IMR-90 (cell line): ENCODE measurements at regions not wholly inside any gene's neighbourhood (a gene's known extent, or its start where the extent isn't known, plus 50 kb on each side); places are given as distances from the start of the nearest gene placed in this dataset.

Experiments used
- ATAC-seq: fragments of 200-7000 bp; cut with Tn5 transposase; 2 replicates; pipeline ENCODE4 v1.9.1; 2020; ENCODE audit warnings: low read depth, mild to moderate bottlenecking, moderate library complexity
- BruUV-seq: library from RNA; stranded (reverse); fragments of 400-500 nt; replicated peaks from 2 replicates; lab custom pipeline; 2021; lab: Mats Ljungman, UMichigan
- CTCF ChIA-PET: fragments of 300-600 bp; formaldehyde crosslinking; extraction: SDS; loops from one replicate; lab custom pipeline; 2021; ENCODE audit warnings: antibody characterized with exemption; lab: Yijun Ruan, JAX
- POLR2A ChIA-PET: fragments of 300-600 bp; sonication (Branson Sonifier 250); formaldehyde crosslinking; loops from one replicate; lab custom pipeline; 2022; ENCODE audit warnings: antibody characterized with exemption; ENCODE audit not compliant: unreplicated experiment; lab: Charles Lee
- DNase-seq: peaks from one replicate; pipeline ENCODE4 v3.0.0; 2013
- H2AFZ ChIP-seq: replicated peaks from 2 replicates; pipeline ENCODE3; 2013; ENCODE audit warnings: low read length, mild to moderate bottlenecking; ENCODE audit not compliant: poor library complexity
- H2AK5ac ChIP-seq: 2 replicates; pipeline ENCODE4 v1.6.1; 2013; ENCODE audit warnings: low read depth, low read length, inconsistent platforms
- H2AK9ac ChIP-seq: replicated peaks from 2 replicates; pipeline ENCODE3; 2013; ENCODE audit warnings: mild to moderate bottlenecking, low read depth, low read length, moderate library complexity; ENCODE audit not compliant: poor library complexity
- H2BK120ac ChIP-seq: 2 replicates; pipeline ENCODE4 v1.6.1; 2013; ENCODE audit warnings: low read depth, low read length, inconsistent platforms
- H2BK15ac ChIP-seq: 3 replicates; pipeline ENCODE4 v1.6.1; 2013; ENCODE audit warnings: low read depth, low read length, inconsistent platforms
- H2BK20ac ChIP-seq: 2 replicates; pipeline ENCODE4 v1.6.1; 2013; ENCODE audit warnings: low read depth, mild to moderate bottlenecking, inconsistent platforms, low read length, moderate library complexity
- H2BK5ac ChIP-seq: 2 replicates; pipeline ENCODE4 v1.6.1; 2013; ENCODE audit warnings: mild to moderate bottlenecking, low read depth, low read length, inconsistent platforms; ENCODE audit not compliant: poor library complexity, severe bottlenecking
- H3K14ac ChIP-seq: replicated peaks from 2 replicates; pipeline ENCODE4 v1.6.1; 2013; ENCODE audit warnings: low read depth, low read length, inconsistent platforms
- H3K18ac ChIP-seq: 2 replicates; pipeline ENCODE4 v1.6.1; 2013; ENCODE audit warnings: low read depth, low read length, control low read depth
- H3K23ac ChIP-seq: 2 replicates; pipeline ENCODE4 v1.6.1; 2013; ENCODE audit warnings: low read depth, low read length, inconsistent platforms
- H3K27ac ChIP-seq: 2 replicates; pipeline ENCODE4 v1.5.1; 2013; ENCODE audit warnings: mild to moderate bottlenecking, control low read depth, low read length; ENCODE audit not compliant: insufficient read depth
- H3K27me3 ChIP-seq: 2 replicates; pipeline ENCODE4 v1.6.1; 2013; ENCODE audit warnings: low read length; ENCODE audit not compliant: control insufficient read depth, insufficient read depth
- H3K36me3 ChIP-seq: 2 replicates; pipeline ENCODE4 v1.6.1; 2013; ENCODE audit warnings: low read length, mixed read lengths; ENCODE audit not compliant: control insufficient read depth, insufficient read depth
- H3K4ac ChIP-seq: 2 replicates; pipeline ENCODE4 v1.6.1; 2013; ENCODE audit warnings: low read depth, low read length, inconsistent platforms
- H3K4me1 ChIP-seq: 2 replicates; pipeline ENCODE4 v1.6.1; 2013; ENCODE audit warnings: low read length, mixed read lengths; ENCODE audit not compliant: control insufficient read depth, insufficient read depth
- H3K4me2 ChIP-seq: 2 replicates; pipeline ENCODE4 v1.6.1; 2013; ENCODE audit warnings: low read depth, mild to moderate bottlenecking, control low read depth, low read length, moderate library complexity
- H3K4me3 ChIP-seq: 2 replicates; pipeline ENCODE4 v1.5.1; 2013; ENCODE audit warnings: low read depth, mild to moderate bottlenecking, control low read depth, low read length, moderate library complexity; ENCODE audit not compliant: insufficient read depth
- H3K56ac ChIP-seq: 2 replicates; pipeline ENCODE4 v1.6.1; 2013; ENCODE audit warnings: low read length, inconsistent platforms; ENCODE audit not compliant: insufficient read depth; ENCODE audit errors: extremely low read depth
- H3K79me1 ChIP-seq, 2 experiments: 2 replicates each; pipeline ENCODE4 v1.6.1; 2013; ENCODE audit warnings: low read length in 2 of 2, inconsistent platforms in 1 of 2, low read depth in 1 of 2
- H3K9ac ChIP-seq: 2 replicates; pipeline ENCODE4 v1.6.1; 2013; ENCODE audit warnings: low read depth, low read length, control low read depth
- H3K9me1 ChIP-seq: 2 replicates; pipeline ENCODE4 v1.6.1; 2013; ENCODE audit warnings: low read length, inconsistent platforms; ENCODE audit not compliant: insufficient read depth
- H3K9me3 ChIP-seq: 2 replicates; pipeline ENCODE4 v1.6.1; 2013; ENCODE audit warnings: low read length; ENCODE audit not compliant: control insufficient read depth, insufficient read depth
- H4K20me1 ChIP-seq: 2 replicates; pipeline ENCODE4 v1.6.1; 2013; ENCODE audit warnings: low read length, inconsistent platforms; ENCODE audit not compliant: insufficient read depth
- H4K5ac ChIP-seq: 2 replicates; pipeline ENCODE4 v1.6.1; 2013; ENCODE audit warnings: mild to moderate bottlenecking, low read depth, low read length, control low read depth
- H4K8ac ChIP-seq, 2 experiments: 2 replicates each; pipeline ENCODE4 v1.6.1; 2013; ENCODE audit warnings: low read depth in 2 of 2, low read length in 2 of 2, control low read depth in 1 of 2, inconsistent platforms in 1 of 2
- H4K91ac ChIP-seq: 2 replicates; pipeline ENCODE4 v1.6.1; 2013; ENCODE audit warnings: low read depth, low read length, inconsistent platforms; ENCODE audit not compliant: insufficient read depth
- FOS ChIP-seq: fragments of 150-350 bp; IDR thresholded peaks from 2 replicates; pipeline ENCODE4 v1.6.1; 2016; ENCODE audit warnings: low read depth, low read length
- MAFK ChIP-seq: IDR thresholded peaks from 2 replicates; pipeline ENCODE4 v1.6.1; 2012; ENCODE audit warnings: low read depth, low read length, improper control_type of control experiment
- MAZ ChIP-seq: IDR thresholded peaks from 2 replicates; pipeline ENCODE4 v1.6.1; 2012; ENCODE audit warnings: low read depth, mild to moderate bottlenecking, low read length, improper control_type of control experiment, moderate library complexity, borderline replicate concordance
- WGBS, 2 experiments: methylation state at CpG; one replicate each; pipeline versions ENCODE4 v1.1.5 to v1.1.7; 2013; ENCODE audit warnings: missing lambda C conversion rate in 2 of 2; ENCODE audit not compliant: insufficient read length in 1 of 2; ENCODE audit errors: extremely low coverage in 2 of 2; 5-methylcytosine and 5-hydroxymethylcytosine counted together
- dilution Hi-C: fragments of 300-500 bp; cut with HindIII; formaldehyde crosslinking; loops from one replicate; pipeline ENCODE4 v1.14.3; 2018; ENCODE audit warnings: low sequenced_read_pairs; ENCODE audit not compliant: unreplicated experiment
- in situ Hi-C: fragments of 300-500 bp; cut with MboI; formaldehyde crosslinking; loops from 3 replicates; pipeline ENCODE4 v1.14.3; 2019; ENCODE audit warnings: low sequenced_read_pairs, inconsistent platforms, mixed read lengths
- intact Hi-C: fragments of 100-400 bp; cut with micrococcal nuclease; formaldehyde crosslinking; loops from 2 replicates; pipeline ENCODE4 v1.10.0; 2022

DNA sequence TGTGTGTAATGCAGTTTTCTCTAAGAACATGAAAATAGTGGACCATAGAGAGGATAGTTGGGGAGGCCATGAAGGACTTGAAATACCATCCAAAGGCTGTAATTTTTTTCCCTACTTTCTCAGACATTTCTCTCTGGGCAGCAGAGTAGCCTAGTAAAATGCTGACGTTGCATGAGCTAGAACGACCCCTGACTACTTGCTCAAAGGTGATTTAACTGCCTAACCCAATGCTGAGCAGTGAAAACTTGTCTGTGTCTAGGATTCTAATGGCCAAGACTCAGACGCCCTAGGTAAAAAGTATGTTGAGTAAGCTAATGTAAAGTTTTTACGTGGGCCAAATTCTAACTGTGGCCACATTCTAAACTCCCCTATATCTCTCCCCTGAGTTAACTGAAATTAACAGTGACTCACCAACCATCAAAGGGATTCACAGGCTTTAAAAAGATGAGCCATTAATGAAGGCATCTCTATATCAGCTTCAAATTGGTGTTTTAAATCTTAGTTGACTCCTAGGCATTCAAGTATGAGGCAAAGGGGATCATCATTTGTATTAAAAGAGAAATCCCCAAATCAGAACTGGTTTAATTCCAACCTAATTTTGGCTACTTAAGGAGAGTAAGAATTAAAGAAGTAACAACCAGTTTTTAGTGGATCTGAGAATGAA, 121.0 kb upstream of the GAS1 start:
- Histone ChIP-seq H2AK5ac (no peak overlapping the region), H3K4ac (no peak overlapping the region), H4K5ac (no peak overlapping the region), H3K4me1 (peaks cover 5% of the 10 kb centered on the region; the same call in 1 of the 2 replicates), H3K9me1 (no peaks in the 10 kb centered on the region), H3K4me3 (no peak overlapping the region), H3K18ac (no peak overlapping the region), H2BK5ac (no peak overlapping the region), H2BK120ac (no peak overlapping the region), H3K27ac (no peak overlapping the region), H3K9ac (no peak overlapping the region), H3K23ac (no peak overlapping the region), H4K8ac (no peak overlapping the region), H3K9me3 (no peaks in the 10 kb centered on the region), H4K20me1 (no peaks in the 10 kb centered on the region), H2AK9ac (no peak overlapping the region), H3K4me2 (no peak overlapping the region), H3K27me3 (no peaks in the 10 kb centered on the region), H3K56ac (no peak overlapping the region), H4K91ac (no peak overlapping the region), H2BK20ac (no peak overlapping the region), H2AFZ (no peak overlapping the region), H3K36me3 (no peaks in the 10 kb centered on the region), H3K79me1 (no peaks in the 10 kb centered on the region), H3K14ac (no peak overlapping the region), H2BK15ac (no peak overlapping the region)
- TF ChIP-seq FOS (no peak), MAFK (peak; percentile 80), MAZ (no peak)
- ChIA-PET CTCF (no interaction called here), POLR2A (no interaction called here)
- intact Hi-C loops (no loop called here), in situ Hi-C loops (no loop called here), dilution Hi-C loops (no loop called here)
- DNase-seq: no peak
- WGBS, 2 experiments: no CpG with 5 or more reads among the region's 4 CpGs
- ATAC-seq: no peak
- BruUV-seq: no TSS peak
